Ishikawa (cell line): ENCODE measurements at regions not wholly inside any gene's neighbourhood (a gene's known extent, or its start where the extent isn't known, plus 50 kb on each side); places are given as distances from the start of the nearest gene placed in this dataset.

Source experiments
- CEBPB ChIP-seq: IDR thresholded peaks from 2 replicates; pipeline ENCODE4 v1.6.1; 2012
- EGR1 ChIP-seq: IDR thresholded peaks from 2 replicates; pipeline ENCODE4 v1.6.1; 2012
- EP300 ChIP-seq: IDR thresholded peaks from 2 replicates; pipeline ENCODE4 v1.6.1; 2012; ENCODE audit warnings: borderline replicate concordance
- FOXM1 ChIP-seq: IDR thresholded peaks from 2 replicates; pipeline ENCODE4 v1.6.1; 2012; ENCODE audit warnings: low read depth, borderline replicate concordance
- MAX ChIP-seq: IDR thresholded peaks from 2 replicates; pipeline ENCODE4 v1.6.1; 2012
- NFIC ChIP-seq: IDR thresholded peaks from 2 replicates; pipeline ENCODE4 v1.6.1; 2012
- RAD21 ChIP-seq: IDR thresholded peaks from 2 replicates; pipeline ENCODE4 v1.6.1; 2012; ENCODE audit warnings: low read depth
- REST ChIP-seq: IDR thresholded peaks from 2 replicates; pipeline ENCODE4 v1.6.1; 2012; ENCODE audit warnings: low read depth, mild to moderate bottlenecking
- TAF1 ChIP-seq: IDR thresholded peaks from 2 replicates; pipeline ENCODE4 v1.6.1; 2012; ENCODE audit warnings: low read depth, mild to moderate bottlenecking
- TEAD4 ChIP-seq: IDR thresholded peaks from 2 replicates; pipeline ENCODE4 v1.6.1; 2012
- USF1 ChIP-seq: IDR thresholded peaks from 2 replicates; pipeline ENCODE4 v1.6.1; 2012
- YY1 ChIP-seq: IDR thresholded peaks from 2 replicates; pipeline ENCODE4 v1.6.1; 2012; ENCODE audit warnings: low read depth
- ZBTB7A ChIP-seq: IDR thresholded peaks from 2 replicates; pipeline ENCODE4 v1.6.1; 2012; ENCODE audit warnings: low read depth

GRCh38 chr15:94749811-94750617, 518.7 kb downstream of the MCTP2 start:
- TF ChIP-seq EP300 (no peak), NFIC (no peak), REST (no peak), EGR1 (no peak), RAD21 (no peak), CEBPB (no peak), FOXM1 (no peak), YY1 (no peak), USF1 (no peak), TAF1 (no peak), ZBTB7A (no peak), TEAD4 (no peak), MAX (no peak)
